HFFc6 (cell line): ENCODE measurements at regions not wholly inside any gene's neighbourhood (a gene's known extent, or its start where the extent isn't known, plus 50 kb on each side); places are given as distances from the start of the nearest gene placed in this dataset.

Experiments used
- DNase-seq: peaks from one replicate; pipeline ENCODE4 v3.0.0-alpha.2; 2018
- H3K27ac Mint-ChIP-seq: 2 replicates; pipeline ENCODE4 v1.8.0; 2020; ENCODE audit warnings: mild to moderate bottlenecking, mixed read lengths
- H3K27me3 Mint-ChIP-seq: 2 replicates; pipeline ENCODE4 v1.8.0; 2021; ENCODE audit warnings: mild to moderate bottlenecking, moderate library complexity, mixed read lengths; ENCODE audit not compliant: insufficient read depth
- H3K36me3 Mint-ChIP-seq: 2 replicates; pipeline ENCODE4 v1.8.0; 2021; ENCODE audit warnings: low read depth, mixed read lengths
- H3K4me1 Mint-ChIP-seq: 2 replicates; pipeline ENCODE4 v1.8.0; 2020; ENCODE audit warnings: low read depth, mixed read lengths
- H3K4me3 Mint-ChIP-seq: 2 replicates; pipeline ENCODE4 v1.8.0; 2020; ENCODE audit warnings: mild to moderate bottlenecking, moderate library complexity, mixed read lengths
- H3K9me3 Mint-ChIP-seq: 2 replicates; pipeline ENCODE4 v1.8.0; 2020; ENCODE audit warnings: mild to moderate bottlenecking, mixed read lengths
- TF ChIP-seq, protein P1 (sequence below): fragments of 200-600 bp; sonication (generic); IDR thresholded peaks from 2 replicates; pipeline ENCODE4 v1.5.0; 2021; ENCODE audit warnings: antibody characterized with exemption, mild to moderate bottlenecking

DNA sequence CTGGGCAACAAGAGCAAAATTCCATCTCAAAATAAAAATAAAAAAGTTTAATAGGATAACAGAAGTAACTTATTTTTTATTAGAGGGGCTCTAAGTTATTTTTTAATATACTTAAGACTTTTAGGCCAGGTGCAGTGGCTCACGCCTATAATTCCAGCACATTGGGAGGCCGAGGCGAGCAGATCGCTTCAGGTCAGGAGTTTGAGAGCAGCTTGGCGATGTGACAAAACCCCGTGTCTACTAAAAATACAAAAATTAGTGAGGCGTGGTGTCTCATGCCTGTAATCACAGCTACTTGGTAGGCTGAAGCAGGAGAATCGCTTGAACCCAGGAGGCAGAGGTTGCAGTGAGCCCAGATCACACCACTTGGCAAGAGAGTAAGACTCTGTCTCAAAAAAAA lies 180.5 kb upstream of the NR5A2 start:
- TF ChIP-seq, protein P1, sequence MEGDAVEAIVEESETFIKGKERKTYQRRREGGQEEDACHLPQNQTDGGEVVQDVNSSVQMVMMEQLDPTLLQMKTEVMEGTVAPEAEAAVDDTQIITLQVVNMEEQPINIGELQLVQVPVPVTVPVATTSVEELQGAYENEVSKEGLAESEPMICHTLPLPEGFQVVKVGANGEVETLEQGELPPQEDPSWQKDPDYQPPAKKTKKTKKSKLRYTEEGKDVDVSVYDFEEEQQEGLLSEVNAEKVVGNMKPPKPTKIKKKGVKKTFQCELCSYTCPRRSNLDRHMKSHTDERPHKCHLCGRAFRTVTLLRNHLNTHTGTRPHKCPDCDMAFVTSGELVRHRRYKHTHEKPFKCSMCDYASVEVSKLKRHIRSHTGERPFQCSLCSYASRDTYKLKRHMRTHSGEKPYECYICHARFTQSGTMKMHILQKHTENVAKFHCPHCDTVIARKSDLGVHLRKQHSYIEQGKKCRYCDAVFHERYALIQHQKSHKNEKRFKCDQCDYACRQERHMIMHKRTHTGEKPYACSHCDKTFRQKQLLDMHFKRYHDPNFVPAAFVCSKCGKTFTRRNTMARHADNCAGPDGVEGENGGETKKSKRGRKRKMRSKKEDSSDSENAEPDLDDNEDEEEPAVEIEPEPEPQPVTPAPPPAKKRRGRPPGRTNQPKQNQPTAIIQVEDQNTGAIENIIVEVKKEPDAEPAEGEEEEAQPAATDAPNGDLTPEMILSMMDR, result no peak
- Mint-ChIP-seq H3K27ac (no peak overlapping the region), H3K9me3 (no peaks in the 10 kb centered on the region), H3K27me3 (no peaks in the 10 kb centered on the region), H3K4me3 (no peak overlapping the region), H3K4me1 (peaks cover 20% of the 10 kb centered on the region), H3K36me3 (no peaks in the 10 kb centered on the region)
- DNase-seq, result no peak

DNA sequence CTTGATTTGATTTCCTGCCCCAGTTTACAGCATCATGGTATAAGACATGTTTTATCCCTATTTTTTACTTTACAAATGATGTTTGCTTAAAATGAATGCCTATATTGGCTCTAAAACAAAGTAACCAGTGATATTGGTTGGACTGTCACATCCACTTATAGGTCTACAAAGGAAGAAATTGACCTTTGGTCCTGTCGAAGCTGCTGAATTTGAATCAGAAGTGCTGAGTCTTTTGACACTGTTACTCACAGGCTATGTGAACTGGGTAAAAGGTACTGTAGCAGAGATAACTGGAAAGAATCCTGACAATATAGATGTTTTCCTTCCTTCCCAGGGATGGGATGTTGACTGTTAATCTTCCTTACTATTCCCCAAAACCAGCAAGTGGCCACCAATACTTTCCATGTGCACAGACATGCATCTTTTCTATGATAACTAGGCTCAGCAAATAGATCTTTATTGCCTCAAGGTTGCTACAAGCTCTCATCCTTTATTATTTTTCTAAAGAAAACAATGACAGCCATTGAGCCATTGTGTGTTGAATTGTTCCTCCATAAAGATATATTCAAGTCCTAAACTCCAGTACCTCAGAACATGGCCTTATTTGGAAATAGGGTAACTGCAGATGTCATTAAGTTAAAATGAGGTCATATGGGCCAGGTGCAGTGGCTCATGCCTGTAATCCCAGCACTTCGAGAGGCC lies 175.9 kb upstream of the NR5A2 start:
- Mint-ChIP-seq H3K4me3 (no peak overlapping the region), H3K36me3 (peaks cover 10% of the 10 kb centered on the region; the same call in 1 of the 2 replicates), H3K4me1 (peaks cover 43% of the 10 kb centered on the region), H3K27ac (no peak overlapping the region), H3K27me3 (no peaks in the 10 kb centered on the region), H3K9me3 (no peaks in the 10 kb centered on the region)
- DNase-seq, result no peak
- TF ChIP-seq, protein P1, result no peak

DNA sequence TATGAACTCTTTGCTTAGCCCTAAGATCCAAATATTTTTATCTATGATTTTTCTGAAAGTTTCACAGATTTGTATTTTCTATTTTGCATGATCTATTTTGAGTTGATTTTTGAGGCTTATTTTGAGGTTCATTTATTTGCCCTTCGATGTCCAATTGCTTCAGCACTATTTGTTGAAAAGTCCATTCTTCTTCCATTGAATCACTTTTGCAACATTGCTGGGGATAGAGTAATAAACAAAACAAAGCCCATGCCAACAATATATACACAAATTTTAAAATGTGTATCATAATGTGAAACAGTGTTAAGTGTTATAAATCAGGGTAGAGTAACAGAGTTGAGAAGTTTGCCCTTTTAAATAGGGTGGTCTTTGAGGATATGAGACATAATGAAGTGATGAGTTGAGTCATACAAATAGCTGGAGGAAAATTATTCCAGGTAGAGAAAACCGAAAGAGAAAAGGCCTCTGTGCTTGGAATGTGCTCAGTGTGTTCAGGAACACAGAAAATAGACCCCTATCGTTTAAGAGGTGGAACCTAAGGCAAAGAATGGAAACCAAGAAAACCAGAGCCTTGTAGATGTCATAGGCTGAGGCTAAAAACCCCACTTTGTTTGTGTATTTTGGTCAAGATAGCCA lies 172.7 kb upstream of the NR5A2 start:
- no peaks in the 10 kb centered on the region for H3K9me3 Mint-ChIP-seq
- no peaks in the 10 kb centered on the region; the same call in 1 of the 2 replicates for H3K27me3 Mint-ChIP-seq
- H3K4me1 Mint-ChIP-seq, result peaks cover 73% of the 10 kb centered on the region
- TF ChIP-seq, protein P1, result no peak
- H3K36me3 Mint-ChIP-seq, result peaks cover 10% of the 10 kb centered on the region; the same call in 1 of the 2 replicates
- peak overlapping the region; percentile 70 for H3K27ac Mint-ChIP-seq
- no peak for DNase-seq
- H3K4me3 Mint-ChIP-seq, result peak overlapping the region; percentile 62

DNA sequence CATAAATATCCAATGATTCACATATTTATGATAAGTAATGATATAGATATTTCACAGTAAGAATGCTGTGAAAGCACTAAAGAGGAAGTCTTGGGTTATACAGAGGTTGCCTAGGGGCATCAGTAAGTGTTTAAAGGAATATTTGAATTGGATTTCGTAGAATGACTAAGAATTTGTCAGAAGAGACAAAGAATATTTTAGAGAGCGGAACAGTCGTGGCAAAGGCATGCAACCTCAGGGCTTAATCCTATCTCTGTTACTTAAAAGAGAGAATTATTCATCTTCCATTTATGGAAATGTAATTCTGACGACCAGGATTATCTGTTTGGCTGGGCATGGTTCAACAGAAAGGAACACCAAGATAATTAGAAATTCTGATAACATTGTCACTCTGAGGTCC lies 171.9 kb upstream of the NR5A2 start:
- DNase-seq, result peak; percentile 87
- peak overlapping the region; percentile 70 for H3K27ac Mint-ChIP-seq

DNA sequence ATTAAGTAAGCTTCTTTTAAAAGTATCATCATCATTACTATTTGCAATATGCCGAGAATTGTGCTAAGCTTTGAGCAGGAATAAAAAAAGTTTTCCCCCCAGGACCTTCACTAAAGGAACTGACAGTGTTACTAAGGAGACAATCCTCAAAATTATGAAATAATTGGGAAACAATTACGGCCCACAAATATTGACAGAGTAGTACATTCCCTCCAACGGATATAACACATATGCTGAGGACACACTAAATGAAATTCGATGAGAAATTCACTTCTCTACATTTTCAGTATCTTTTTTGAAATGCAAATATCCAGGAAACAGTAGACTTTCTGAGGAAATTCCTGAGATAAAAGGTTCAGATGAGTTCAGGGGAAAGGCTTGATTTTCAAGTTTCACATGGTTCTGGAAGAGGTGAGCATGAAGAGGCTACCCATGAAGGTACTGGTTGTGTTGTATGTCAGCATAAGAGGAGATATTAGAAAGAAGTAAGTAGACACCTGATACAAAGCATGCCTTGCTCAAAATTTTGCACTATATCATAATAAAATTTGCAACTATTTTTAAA lies 171.2 kb upstream of the NR5A2 start:
- H3K27me3 Mint-ChIP-seq, result no peaks in the 10 kb centered on the region; the same call in 1 of the 2 replicates
- peaks cover 10% of the 10 kb centered on the region; the same call in 1 of the 2 replicates for H3K36me3 Mint-ChIP-seq
- TF ChIP-seq, protein P1, result no peak
- no peaks in the 10 kb centered on the region for H3K9me3 Mint-ChIP-seq
- H3K4me1 Mint-ChIP-seq, result peaks cover 77% of the 10 kb centered on the region
- peak overlapping the region; percentile 70 for H3K27ac Mint-ChIP-seq
- H3K4me3 Mint-ChIP-seq, result peak overlapping the region; percentile 11
- DNase-seq, result no peak

More for the DNA sequence above, 171.9 kb upstream of the NR5A2 start:
- Mint-ChIP-seq H3K27me3 (no peaks in the 10 kb centered on the region; the same call in 1 of the 2 replicates), H3K36me3 (peaks cover 10% of the 10 kb centered on the region; the same call in 1 of the 2 replicates), H3K9me3 (no peaks in the 10 kb centered on the region), H3K4me1 (peaks cover 78% of the 10 kb centered on the region), H3K4me3 (peak overlapping the region; percentile 11; the same call in 1 of the 2 replicates)
- TF ChIP-seq, protein P1, result no peak
